Neural cell (in vitro differentiated cells): ENCODE measurements at regions not wholly inside any gene's neighbourhood (a gene's known extent, or its start where the extent isn't known, plus 50 kb on each side); places are given as distances from the start of the nearest gene placed in this dataset.

Source experiments
- H2AFZ ChIP-seq: fragments of 200-600, 300-800 bp; sonication (generic), shearing (Covaris generic); 2 replicates; pipeline ENCODE4 v1.6.0; 2014; ENCODE audit warnings: low read depth, mild to moderate bottlenecking, antibody characterized with exemption, low read length, moderate library complexity
- H3F3A ChIP-seq: fragments of 200-600 bp; shearing (Covaris generic); 2 replicates; pipeline ENCODE4 v1.6.1; 2016; ENCODE audit warnings: mild to moderate bottlenecking, moderate library complexity, mixed read lengths, antibody characterized with exemption, low read length; ENCODE audit not compliant: insufficient read depth, poor library complexity, severe bottlenecking
- H3K27ac ChIP-seq: fragments of 200-600, 300-800 bp; sonication (generic), shearing (Covaris generic); 2 replicates; pipeline ENCODE4 v1.5.1; 2014; ENCODE audit warnings: mild to moderate bottlenecking, low read length, moderate library complexity
- H3K27me3 ChIP-seq: fragments of 300-800, 200-600 bp; sonication (generic), shearing (Covaris generic); 2 replicates; pipeline ENCODE4 v1.6.0; 2014; ENCODE audit warnings: mild to moderate bottlenecking, low read depth, low read length, moderate library complexity; ENCODE audit not compliant: insufficient read depth
- H3K36me3 ChIP-seq: fragments of 300-800, 200-600 bp; sonication (generic), shearing (Covaris generic); 2 replicates; pipeline ENCODE4 v1.5.1; 2014; ENCODE audit warnings: mild to moderate bottlenecking, antibody characterized with exemption, low read length, moderate library complexity; ENCODE audit not compliant: insufficient read depth
- H3K4me2 ChIP-seq: fragments of 300-800, 200-600 bp; sonication (generic), shearing (Covaris generic); 2 replicates; pipeline ENCODE4 v1.6.0; 2014; ENCODE audit warnings: mild to moderate bottlenecking, low read length
- H3K4me3 ChIP-seq: fragments of 300-800, 200-600 bp; sonication (generic), shearing (Covaris generic); 2 replicates; pipeline ENCODE4 v1.5.1; 2014; ENCODE audit warnings: mild to moderate bottlenecking, low read length, moderate library complexity
- H3K79me2 ChIP-seq: fragments of 200-600 bp; shearing (Covaris generic); replicated peaks from 2 replicates; pipeline ENCODE4 v1.6.0; 2014; ENCODE audit warnings: mild to moderate bottlenecking, low read length, moderate library complexity; ENCODE audit not compliant: insufficient read depth
- H3K9ac ChIP-seq: fragments of 300-800, 200-600 bp; sonication (generic), shearing (Covaris generic); 2 replicates; pipeline ENCODE4 v1.6.1; 2016; ENCODE audit warnings: mild to moderate bottlenecking, low read length, mixed read lengths
- H3K9me2 ChIP-seq: fragments of 200-600 bp; shearing (Covaris generic); 2 replicates; pipeline ENCODE4 v1.6.1; 2016; ENCODE audit warnings: mild to moderate bottlenecking, low read length, mixed read lengths; ENCODE audit not compliant: insufficient read depth
- H3K9me3 ChIP-seq: fragments of 200-600, 300-800 bp; sonication (generic), shearing (Covaris generic); 2 replicates; pipeline ENCODE4 v1.6.1; 2016; ENCODE audit warnings: mild to moderate bottlenecking, mixed run types, low read length, moderate library complexity, mixed read lengths
- H4K20me1 ChIP-seq: fragments of 200-600 bp; shearing (Covaris generic); 2 replicates; pipeline ENCODE4 v1.6.1; 2016; ENCODE audit warnings: mild to moderate bottlenecking, mixed run types; ENCODE audit not compliant: insufficient read depth
- EP300 ChIP-seq: fragments of 450-650 bp; conservative IDR thresholded peaks from 2 replicates; pipeline ENCODE4 v1.6.1; 2014; ENCODE audit warnings: antibody characterized with exemption, mild to moderate bottlenecking, moderate library complexity; ENCODE audit not compliant: poor library complexity, severe bottlenecking
- EZH2 ChIP-seq: fragments of 200-600, 300-800 bp; shearing (Covaris generic), sonication (generic); IDR thresholded peaks from 2 replicates; pipeline ENCODE4 v1.6.1; 2014; ENCODE audit warnings: antibody characterized with exemption, low read length, borderline replicate concordance, mild to moderate bottlenecking; ENCODE audit not compliant: insufficient read depth, poor library complexity, severe bottlenecking
- MXI1 ChIP-seq: fragments of 450-650 bp; conservative IDR thresholded peaks from 2 replicates; pipeline ENCODE4 v1.6.1; 2014; ENCODE audit warnings: antibody characterized with exemption, mild to moderate bottlenecking; ENCODE audit not compliant: poor library complexity, severe bottlenecking
- POLR2AphosphoS5 ChIP-seq: IDR thresholded peaks from 2 replicates; pipeline ENCODE4 v1.6.1; 2012
- RAD21 ChIP-seq: fragments of 450-650 bp; conservative IDR thresholded peaks from 2 replicates; pipeline ENCODE4 v1.6.1; 2014; ENCODE audit warnings: antibody characterized with exemption, mild to moderate bottlenecking, moderate library complexity
- SMC3 ChIP-seq: fragments of 450-650 bp; conservative IDR thresholded peaks from 2 replicates; pipeline ENCODE4 v1.6.1; 2014; ENCODE audit warnings: antibody characterized with exemption, mild to moderate bottlenecking, moderate library complexity; ENCODE audit not compliant: poor library complexity
- TAF1 ChIP-seq: IDR thresholded peaks from 2 replicates; pipeline ENCODE4 v1.6.1; 2012; ENCODE audit warnings: low read depth
- TF ChIP-seq, protein P1 (sequence below): fragments of 450-650 bp; IDR thresholded peaks from 2 replicates; pipeline ENCODE4 v1.5.1; 2014; ENCODE audit warnings: antibody characterized with exemption, mild to moderate bottlenecking, moderate library complexity; ENCODE audit not compliant: poor library complexity, severe bottlenecking
- TF ChIP-seq, protein P2 (sequence below): IDR thresholded peaks from 2 replicates; pipeline ENCODE4 v1.6.1; 2012; ENCODE audit warnings: borderline replicate concordance

DNA sequence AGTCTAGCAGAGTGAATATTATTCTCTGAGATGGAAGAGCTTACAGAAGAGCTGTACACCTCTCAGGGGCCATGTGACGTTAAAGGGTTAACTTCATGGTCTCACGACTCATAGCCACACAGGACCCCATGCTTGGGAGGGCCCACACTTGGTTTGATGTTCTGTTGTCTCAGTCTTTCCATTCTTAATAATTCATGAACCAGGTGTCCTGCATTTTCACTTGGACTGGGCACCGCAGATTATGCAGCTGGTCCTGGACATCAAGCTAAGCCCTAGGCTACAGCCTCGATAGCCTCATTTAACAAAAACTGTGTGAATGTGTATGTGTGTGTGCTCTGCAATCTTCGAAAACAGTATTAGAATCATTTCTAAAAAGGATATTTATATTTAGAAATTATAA, 323.5 kb downstream of the PLK2 start:
- no peaks in the 10 kb centered on the region for H4K20me1 ChIP-seq
- H3K9me3 ChIP-seq: no peaks in the 10 kb centered on the region
- H3K36me3 ChIP-seq: no peaks in the 10 kb centered on the region
- no peak overlapping the region for H3K27ac ChIP-seq
- H3K4me2 ChIP-seq: no peak overlapping the region
- H2AFZ ChIP-seq: no peak overlapping the region
- TF ChIP-seq, protein P1, sequence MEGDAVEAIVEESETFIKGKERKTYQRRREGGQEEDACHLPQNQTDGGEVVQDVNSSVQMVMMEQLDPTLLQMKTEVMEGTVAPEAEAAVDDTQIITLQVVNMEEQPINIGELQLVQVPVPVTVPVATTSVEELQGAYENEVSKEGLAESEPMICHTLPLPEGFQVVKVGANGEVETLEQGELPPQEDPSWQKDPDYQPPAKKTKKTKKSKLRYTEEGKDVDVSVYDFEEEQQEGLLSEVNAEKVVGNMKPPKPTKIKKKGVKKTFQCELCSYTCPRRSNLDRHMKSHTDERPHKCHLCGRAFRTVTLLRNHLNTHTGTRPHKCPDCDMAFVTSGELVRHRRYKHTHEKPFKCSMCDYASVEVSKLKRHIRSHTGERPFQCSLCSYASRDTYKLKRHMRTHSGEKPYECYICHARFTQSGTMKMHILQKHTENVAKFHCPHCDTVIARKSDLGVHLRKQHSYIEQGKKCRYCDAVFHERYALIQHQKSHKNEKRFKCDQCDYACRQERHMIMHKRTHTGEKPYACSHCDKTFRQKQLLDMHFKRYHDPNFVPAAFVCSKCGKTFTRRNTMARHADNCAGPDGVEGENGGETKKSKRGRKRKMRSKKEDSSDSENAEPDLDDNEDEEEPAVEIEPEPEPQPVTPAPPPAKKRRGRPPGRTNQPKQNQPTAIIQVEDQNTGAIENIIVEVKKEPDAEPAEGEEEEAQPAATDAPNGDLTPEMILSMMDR: no peak
- TF ChIP-seq EP300 (no peak), SMC3 (no peak), POLR2AphosphoS5 (no peak), RAD21 (no peak), EZH2 (no peak), TAF1 (no peak), MXI1 (no peak)
- TF ChIP-seq, protein P2, sequence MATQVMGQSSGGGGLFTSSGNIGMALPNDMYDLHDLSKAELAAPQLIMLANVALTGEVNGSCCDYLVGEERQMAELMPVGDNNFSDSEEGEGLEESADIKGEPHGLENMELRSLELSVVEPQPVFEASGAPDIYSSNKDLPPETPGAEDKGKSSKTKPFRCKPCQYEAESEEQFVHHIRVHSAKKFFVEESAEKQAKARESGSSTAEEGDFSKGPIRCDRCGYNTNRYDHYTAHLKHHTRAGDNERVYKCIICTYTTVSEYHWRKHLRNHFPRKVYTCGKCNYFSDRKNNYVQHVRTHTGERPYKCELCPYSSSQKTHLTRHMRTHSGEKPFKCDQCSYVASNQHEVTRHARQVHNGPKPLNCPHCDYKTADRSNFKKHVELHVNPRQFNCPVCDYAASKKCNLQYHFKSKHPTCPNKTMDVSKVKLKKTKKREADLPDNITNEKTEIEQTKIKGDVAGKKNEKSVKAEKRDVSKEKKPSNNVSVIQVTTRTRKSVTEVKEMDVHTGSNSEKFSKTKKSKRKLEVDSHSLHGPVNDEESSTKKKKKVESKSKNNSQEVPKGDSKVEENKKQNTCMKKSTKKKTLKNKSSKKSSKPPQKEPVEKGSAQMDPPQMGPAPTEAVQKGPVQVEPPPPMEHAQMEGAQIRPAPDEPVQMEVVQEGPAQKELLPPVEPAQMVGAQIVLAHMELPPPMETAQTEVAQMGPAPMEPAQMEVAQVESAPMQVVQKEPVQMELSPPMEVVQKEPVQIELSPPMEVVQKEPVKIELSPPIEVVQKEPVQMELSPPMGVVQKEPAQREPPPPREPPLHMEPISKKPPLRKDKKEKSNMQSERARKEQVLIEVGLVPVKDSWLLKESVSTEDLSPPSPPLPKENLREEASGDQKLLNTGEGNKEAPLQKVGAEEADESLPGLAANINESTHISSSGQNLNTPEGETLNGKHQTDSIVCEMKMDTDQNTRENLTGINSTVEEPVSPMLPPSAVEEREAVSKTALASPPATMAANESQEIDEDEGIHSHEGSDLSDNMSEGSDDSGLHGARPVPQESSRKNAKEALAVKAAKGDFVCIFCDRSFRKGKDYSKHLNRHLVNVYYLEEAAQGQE: no peak
- no peak overlapping the region for H3K4me3 ChIP-seq
- H3K9ac ChIP-seq: no peak overlapping the region
- H3K79me2 ChIP-seq: no peaks in the 10 kb centered on the region
- H3K27me3 ChIP-seq: no peaks in the 10 kb centered on the region
- H3K9me2 ChIP-seq: no peaks in the 10 kb centered on the region
- H3F3A ChIP-seq: no peaks in the 10 kb centered on the region

DNA sequence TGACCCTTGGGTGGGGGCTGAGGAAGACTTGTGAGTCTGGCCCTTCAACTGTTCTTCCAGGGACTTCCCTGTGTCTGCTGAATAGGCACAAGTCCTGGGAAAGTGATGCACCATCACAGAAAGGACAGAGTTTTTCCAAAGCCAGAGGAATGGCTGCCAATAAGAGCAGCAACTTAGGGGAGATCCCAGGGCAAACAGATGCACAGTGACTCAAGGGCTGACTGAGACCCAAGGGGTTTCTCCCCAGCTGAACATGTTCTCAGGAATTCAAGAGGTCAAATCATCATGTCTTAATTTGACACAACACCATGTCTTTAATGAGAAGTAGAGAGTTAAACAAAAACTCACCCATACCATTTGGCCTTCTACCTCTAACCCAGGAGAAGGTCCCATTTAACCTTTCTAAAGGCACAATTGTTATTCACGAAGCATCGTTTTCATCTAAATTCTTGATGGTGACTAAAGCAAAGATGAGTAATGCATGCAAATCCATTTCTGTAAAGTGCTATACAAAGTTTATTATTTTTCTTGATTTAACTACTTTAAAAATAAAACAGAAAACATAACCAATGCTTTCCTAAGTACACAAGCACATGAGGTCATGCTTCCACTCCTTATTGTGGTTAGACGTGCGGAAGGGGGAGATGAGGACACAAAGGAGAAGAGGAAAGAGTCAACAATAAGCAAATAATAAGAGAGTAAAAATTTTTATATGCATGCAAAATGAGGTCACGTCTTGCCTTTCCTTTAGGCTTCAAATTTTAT, 324.1 kb downstream of the PLK2 start:
- no peak overlapping the region for H2AFZ ChIP-seq
- no peak overlapping the region for H3K4me3 ChIP-seq
- no peak overlapping the region for H3K4me2 ChIP-seq
- H3K9ac ChIP-seq: no peak overlapping the region
- peak overlapping the region; percentile 64 for H3K27ac ChIP-seq
- no peaks in the 10 kb centered on the region for H3K9me3 ChIP-seq
- H4K20me1 ChIP-seq: no peaks in the 10 kb centered on the region
- TF ChIP-seq RAD21 (no peak), MXI1 (no peak), POLR2AphosphoS5 (no peak), EP300 (no peak), EZH2 (no peak), SMC3 (no peak), TAF1 (no peak)
- TF ChIP-seq, protein P1: no peak
- TF ChIP-seq, protein P2: no peak
- H3K79me2 ChIP-seq: no peaks in the 10 kb centered on the region
- no peaks in the 10 kb centered on the region for H3F3A ChIP-seq
- H3K9me2 ChIP-seq: no peaks in the 10 kb centered on the region
- no peaks in the 10 kb centered on the region for H3K36me3 ChIP-seq
- no peaks in the 10 kb centered on the region for H3K27me3 ChIP-seq
